ENCODE measurements at regions not wholly inside any gene's neighbourhood (a gene's known extent, or its start where the extent isn't known, plus 50 kb on each side); places are given as distances from the start of the nearest gene placed in this dataset.
"Not testable (repeated sequence)": the region's sequence is repeated elsewhere in the genome, so short reads cannot be mapped to it uniquely, and the experiment has no call there.

DNA sequence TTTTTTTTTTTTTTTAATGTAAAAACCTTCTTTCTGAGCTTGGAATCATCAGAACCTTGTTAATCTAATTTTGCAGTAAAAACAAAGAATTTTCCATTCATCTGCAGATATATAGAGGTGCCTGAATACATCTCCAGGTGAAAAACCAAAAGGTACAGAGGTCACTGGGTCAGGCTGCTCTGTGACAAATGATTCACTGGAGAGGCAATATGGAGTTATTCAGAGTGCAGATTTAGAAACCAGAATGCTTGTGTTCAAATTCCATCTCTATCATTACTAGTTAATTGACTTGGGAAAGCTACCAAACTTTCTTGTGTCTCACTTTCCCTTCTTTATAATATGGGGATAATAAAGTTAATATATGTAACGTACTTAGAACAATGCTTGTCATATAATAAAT is 51.5 kb upstream of the C1orf53 start:
- Mint-ChIP-seq H3K36me3 (ENCODE audit: low read depth) (no peaks in the 10 kb centered on the region), H3K4me3 (no peak overlapping the region), H3K9me3 (ENCODE audit: insufficient read depth) (no peaks in the 10 kb centered on the region), H3K27me3 (ENCODE audit: low read depth) (peaks cover 5% of the 10 kb centered on the region), H3K27ac (no peak overlapping the region), H3K4me1 (ENCODE audit: low read depth) (no peaks in the 10 kb centered on the region)
- no peak for ATAC-seq
- ChIA-PET CTCF (no interaction called here), POLR2A (no interaction called here)
- DNase-seq: no peak

DNA sequence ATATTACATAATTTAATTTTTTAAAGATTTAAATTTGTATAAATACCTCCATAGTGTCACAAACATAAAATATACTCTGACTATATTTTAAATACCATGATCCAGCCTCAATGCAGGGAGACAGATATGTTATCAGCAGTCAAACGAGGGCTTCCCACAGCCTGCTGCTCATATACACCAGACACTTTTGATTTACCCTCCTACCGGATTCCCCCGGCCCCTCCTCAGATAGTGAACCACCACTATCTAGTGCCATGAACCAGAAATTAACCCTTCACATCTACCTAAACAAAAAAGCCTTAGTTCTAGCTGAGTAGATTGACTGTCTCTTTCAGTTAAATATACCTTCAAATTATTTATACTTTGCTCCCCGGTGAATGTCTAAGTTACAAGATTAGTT is 52.4 kb upstream of the C1orf53 start:
- ChIA-PET CTCF (interaction anchor here (1.0 kb wide), 1 partner anchor 19 kb away, joined by 4 read pairs; no protein-coding TSS in a partner anchor), POLR2A (no interaction called here)
- no peak for ATAC-seq
- Mint-ChIP-seq H3K27ac (no peak overlapping the region), H3K4me1 (ENCODE audit: low read depth) (no peaks in the 10 kb centered on the region), H3K9me3 (ENCODE audit: insufficient read depth) (no peaks in the 10 kb centered on the region), H3K4me3 (no peak overlapping the region), H3K36me3 (ENCODE audit: low read depth) (no peaks in the 10 kb centered on the region), H3K27me3 (ENCODE audit: low read depth) (peaks cover 5% of the 10 kb centered on the region)
- no peak for DNase-seq

DNA sequence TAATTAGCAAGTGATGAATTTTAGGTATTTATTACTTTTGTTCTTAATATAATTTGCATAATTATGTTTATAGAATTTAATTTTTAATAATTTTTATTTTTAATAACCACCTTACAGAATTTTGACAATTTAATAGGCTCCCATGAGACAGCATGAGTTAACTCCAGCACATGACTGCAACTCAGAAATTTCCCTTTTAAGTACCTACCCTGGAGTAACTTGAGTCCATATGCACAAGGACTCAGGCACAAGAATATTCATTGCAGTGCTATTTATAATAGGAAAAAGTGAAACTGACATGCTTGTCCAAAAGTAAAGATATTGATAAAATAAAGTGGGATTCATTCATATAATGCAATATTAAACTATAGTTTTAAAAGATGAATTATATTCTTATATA is 54.1 kb upstream of the C1orf53 start:
- ATAC-seq: no peak
- ChIA-PET POLR2A (no interaction called here), CTCF (no interaction called here)
- H3K27me3 Mint-ChIP-seq (ENCODE audit: low read depth): peaks cover 5% of the 10 kb centered on the region
- no peaks in the 10 kb centered on the region for H3K4me1 Mint-ChIP-seq (ENCODE audit: low read depth)
- no peaks in the 10 kb centered on the region for H3K9me3 Mint-ChIP-seq (ENCODE audit: insufficient read depth)
- H3K36me3 Mint-ChIP-seq (ENCODE audit: low read depth): no peaks in the 10 kb centered on the region
- DNase-seq: no peak
- H3K4me3 Mint-ChIP-seq: no peak overlapping the region
- no peak overlapping the region for H3K27ac Mint-ChIP-seq

DNA sequence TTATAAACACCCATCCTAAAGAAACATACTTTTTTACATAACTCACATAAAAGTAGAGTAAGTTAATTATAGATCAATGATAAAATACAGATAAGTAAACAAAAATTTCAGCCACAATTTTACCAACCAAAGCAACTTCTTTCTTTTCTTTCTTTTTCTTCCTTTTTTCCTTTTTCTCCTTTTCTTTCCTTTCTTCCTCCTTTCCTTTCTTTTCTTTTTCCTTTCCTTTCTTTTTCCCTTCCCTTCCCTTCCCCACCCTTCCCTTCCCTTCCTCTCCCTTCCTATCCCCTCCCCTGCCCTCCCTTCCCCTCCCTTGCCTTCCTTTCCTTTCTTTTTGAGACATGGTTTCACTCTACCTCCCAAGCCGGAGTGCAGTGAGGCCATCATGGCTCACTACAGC is 56.5 kb upstream of the C1orf53 start:
- Mint-ChIP-seq H3K27me3 (ENCODE audit: low read depth) (peaks cover 5% of the 10 kb centered on the region), H3K4me1 (ENCODE audit: low read depth) (no peaks in the 10 kb centered on the region), H3K36me3 (ENCODE audit: low read depth) (no peaks in the 10 kb centered on the region), H3K4me3 (no peak overlapping the region), H3K27ac (no peak overlapping the region), H3K9me3 (ENCODE audit: insufficient read depth) (no peaks in the 10 kb centered on the region)
- ChIA-PET CTCF (interaction anchor here (1.4 kb wide), 1 partner anchor 23 kb away, joined by 8 read pairs; no protein-coding TSS in a partner anchor), POLR2A (no interaction called here)
- no peak for ATAC-seq
- no peak for DNase-seq

DNA sequence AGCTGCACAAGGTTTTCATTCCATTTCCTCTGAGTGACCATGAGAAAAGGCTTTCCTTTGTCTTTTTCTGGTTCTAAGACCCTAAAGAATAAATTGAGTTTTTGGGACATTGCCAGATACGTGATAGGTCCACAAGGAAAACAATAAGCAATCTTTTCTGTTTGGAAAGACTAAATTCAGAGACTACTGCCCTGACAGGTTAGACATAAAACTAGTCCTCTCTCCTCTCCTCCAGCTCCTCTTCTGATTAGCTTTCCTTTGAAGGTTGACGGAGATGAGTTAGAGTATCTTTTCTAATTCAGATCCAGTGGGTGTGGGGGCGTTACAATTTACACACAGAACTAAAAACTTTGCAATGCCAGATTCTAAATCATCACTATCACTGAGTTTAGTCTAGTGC is 57.8 kb upstream of the C1orf53 start:
- DNase-seq (no peak), ATAC-seq (no peak)
- Mint-ChIP-seq H3K4me1 (ENCODE audit: low read depth) (no peaks in the 10 kb centered on the region), H3K4me3 (no peak overlapping the region), H3K9me3 (ENCODE audit: insufficient read depth) (no peaks in the 10 kb centered on the region), H3K27ac (no peak overlapping the region), H3K36me3 (ENCODE audit: low read depth) (no peaks in the 10 kb centered on the region), H3K27me3 (ENCODE audit: low read depth) (peaks cover 5% of the 10 kb centered on the region)
- ChIA-PET CTCF (interaction anchor here (1.4 kb wide), 1 partner anchor 24 kb away, joined by 8 read pairs; no protein-coding TSS in a partner anchor), POLR2A (no interaction called here)

DNA sequence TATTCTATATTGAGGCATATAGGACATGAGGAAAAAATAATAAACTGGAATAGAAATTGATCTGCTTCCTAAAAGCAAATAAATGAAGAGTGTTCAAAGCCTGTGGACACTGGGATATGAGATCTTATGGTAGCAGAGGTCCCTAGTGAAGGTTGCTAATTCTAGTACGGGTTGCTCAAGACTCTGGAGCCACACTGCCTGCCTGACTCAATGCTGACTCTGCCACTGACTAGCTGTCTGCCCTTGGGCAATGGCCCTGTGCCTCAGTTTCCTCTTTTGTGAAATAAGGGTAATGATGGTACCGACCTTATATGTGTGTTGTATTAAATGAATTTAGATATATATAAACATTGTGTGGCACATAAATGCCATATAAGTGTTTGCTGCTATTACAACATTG is 59.0 kb upstream of the C1orf53 start:
- ATAC-seq: no peak
- H3K27me3 Mint-ChIP-seq (ENCODE audit: low read depth): peaks cover 5% of the 10 kb centered on the region
- no peak overlapping the region for H3K4me3 Mint-ChIP-seq
- ChIA-PET CTCF (interaction anchor here (0.8 kb wide), 1 partner anchor 26 kb away, joined by 3 read pairs; no protein-coding TSS in a partner anchor), POLR2A (no interaction called here)
- no peaks in the 10 kb centered on the region for H3K36me3 Mint-ChIP-seq (ENCODE audit: low read depth)
- H3K4me1 Mint-ChIP-seq (ENCODE audit: low read depth): no peaks in the 10 kb centered on the region
- H3K27ac Mint-ChIP-seq: no peak overlapping the region
- no peaks in the 10 kb centered on the region for H3K9me3 Mint-ChIP-seq (ENCODE audit: insufficient read depth)
- no peak for DNase-seq

DNA sequence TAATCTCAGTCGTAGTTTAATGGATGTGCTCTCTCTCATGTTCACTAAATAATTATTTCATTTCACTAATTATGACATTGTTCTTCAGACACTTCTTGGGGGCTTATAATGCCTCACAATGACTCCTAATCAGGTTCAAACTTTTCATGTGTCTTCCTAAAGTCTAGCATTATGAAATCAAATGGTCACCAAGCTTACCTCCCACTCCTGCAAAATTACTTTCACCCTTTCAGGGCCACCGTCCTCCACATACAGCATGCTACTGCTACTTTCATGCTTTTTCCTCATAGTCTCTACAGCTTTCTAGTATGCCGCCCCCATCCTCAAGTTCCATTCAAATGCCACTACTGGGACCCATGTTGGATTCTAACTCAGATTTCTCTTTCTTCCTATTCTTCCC is 59.8 kb upstream of the C1orf53 start:
- DNase-seq (no peak), ATAC-seq (no peak)
- no peaks in the 10 kb centered on the region for H3K4me1 Mint-ChIP-seq (ENCODE audit: low read depth)
- no peaks in the 10 kb centered on the region for H3K9me3 Mint-ChIP-seq (ENCODE audit: insufficient read depth)
- CTCF ChIA-PET: interaction anchor here (0.8 kb wide), 1 partner anchor 27 kb away, joined by 3 read pairs; no protein-coding TSS in a partner anchor
- H3K27me3 Mint-ChIP-seq (ENCODE audit: low read depth): peaks cover 5% of the 10 kb centered on the region
- no peaks in the 10 kb centered on the region for H3K36me3 Mint-ChIP-seq (ENCODE audit: low read depth)
- no peak overlapping the region for H3K27ac Mint-ChIP-seq
- POLR2A ChIA-PET: no interaction called here
- H3K4me3 Mint-ChIP-seq: no peak overlapping the region

DNA sequence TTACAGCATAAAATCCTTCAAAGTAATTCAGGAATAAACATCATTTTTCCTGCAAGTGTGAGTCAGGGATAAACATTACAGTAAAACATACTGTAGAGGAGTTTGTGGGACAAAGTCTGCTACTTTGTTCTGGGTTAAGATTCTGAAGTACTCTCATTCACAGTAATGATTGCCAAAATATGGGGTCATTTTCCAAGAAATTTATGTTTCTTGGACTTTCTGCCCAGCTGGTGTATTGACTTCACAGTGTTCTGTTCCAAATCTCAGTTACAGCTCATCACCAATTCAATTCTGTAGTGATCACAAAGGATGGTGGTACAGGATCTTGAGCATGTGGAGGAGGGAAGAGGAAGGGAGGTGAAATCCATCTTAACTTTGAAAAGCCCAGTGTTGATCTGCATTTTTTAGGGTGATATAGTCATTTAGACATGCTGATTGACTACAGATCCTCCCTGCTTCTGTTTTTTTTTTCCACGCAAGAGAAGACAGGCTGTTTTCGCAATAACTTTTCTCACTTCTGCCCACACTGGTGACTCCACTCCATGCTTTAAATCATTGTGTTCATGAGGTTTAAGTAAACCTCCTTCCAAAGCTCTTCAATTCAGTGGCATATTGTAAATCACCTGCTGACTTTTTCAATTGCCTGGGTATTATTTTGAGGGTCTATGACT is 60.4 kb upstream of the C1orf53 start:
- Mint-ChIP-seq H3K9me3 (ENCODE audit: insufficient read depth) (no peaks in the 10 kb centered on the region), H3K27me3 (ENCODE audit: low read depth) (peaks cover 5% of the 10 kb centered on the region), H3K4me1 (ENCODE audit: low read depth) (no peaks in the 10 kb centered on the region), H3K36me3 (ENCODE audit: low read depth) (no peaks in the 10 kb centered on the region), H3K27ac (no peak overlapping the region), H3K4me3 (no peak overlapping the region)
- ChIA-PET CTCF (no interaction called here), POLR2A (no interaction called here)
- ATAC-seq (no peak), DNase-seq (no peak)

DNA sequence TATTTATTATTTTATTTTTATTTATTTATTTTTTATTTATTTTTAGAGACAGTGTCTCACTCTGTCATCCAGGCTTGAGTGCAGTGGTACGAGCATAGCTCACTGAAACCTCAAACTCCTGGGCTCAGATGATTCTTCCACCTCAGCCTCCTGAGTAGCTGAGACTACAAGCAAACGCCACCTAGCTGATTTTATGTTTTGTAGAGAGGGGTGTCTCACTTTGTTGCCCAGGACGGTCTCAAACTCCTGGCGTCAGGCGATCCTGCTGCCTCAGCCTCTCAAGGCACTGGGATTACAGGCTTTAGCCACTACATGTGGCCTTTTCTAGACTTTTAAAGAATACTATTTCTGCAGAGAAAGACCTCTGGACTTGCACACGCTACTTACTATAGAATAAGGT is 61.3 kb upstream of the C1orf53 start:
- Mint-ChIP-seq H3K27me3 (ENCODE audit: low read depth) (peaks cover 5% of the 10 kb centered on the region), H3K4me1 (ENCODE audit: low read depth) (no peaks in the 10 kb centered on the region), H3K4me3 (no peak overlapping the region), H3K27ac (no peak overlapping the region), H3K36me3 (ENCODE audit: low read depth) (no peaks in the 10 kb centered on the region), H3K9me3 (ENCODE audit: insufficient read depth) (no peaks in the 10 kb centered on the region)
- ATAC-seq (no peak), DNase-seq (no peak)
- CTCF ChIA-PET: interaction anchor here (0.6 kb wide), 1 partner anchor 27 kb away, joined by 3 read pairs; no protein-coding TSS in a partner anchor
- POLR2A ChIA-PET: no interaction called here

DNA sequence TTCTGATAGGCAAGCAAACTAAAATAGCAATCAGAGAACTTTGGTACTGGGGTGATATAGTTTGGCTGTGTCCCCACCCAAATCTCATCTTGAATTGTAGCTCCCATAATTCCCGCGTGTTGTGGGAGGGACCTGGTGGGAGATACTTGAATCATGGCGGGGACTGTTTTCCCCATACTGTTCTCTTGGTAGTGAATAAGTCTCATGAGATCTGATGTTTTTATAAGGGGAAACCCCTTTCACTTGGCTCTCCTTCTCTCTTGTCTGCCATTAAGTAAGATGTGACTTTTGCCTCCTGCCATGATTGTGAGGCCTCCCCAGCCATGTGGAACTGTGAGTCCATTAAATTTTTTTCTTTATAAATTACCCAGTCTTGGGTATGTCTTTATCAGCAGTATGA is 62.6 kb upstream of the C1orf53 start:
- CTCF ChIA-PET; ATAC-seq; POLR2A ChIA-PET; H3K4me3 Mint-ChIP-seq; H3K27ac Mint-ChIP-seq; H3K4me1 Mint-ChIP-seq (ENCODE audit: low read depth); H3K9me3 Mint-ChIP-seq (ENCODE audit: insufficient read depth); DNase-seq; H3K27me3 Mint-ChIP-seq (ENCODE audit: low read depth); H3K36me3 Mint-ChIP-seq (ENCODE audit: low read depth): not testable (repeated sequence)

DNA sequence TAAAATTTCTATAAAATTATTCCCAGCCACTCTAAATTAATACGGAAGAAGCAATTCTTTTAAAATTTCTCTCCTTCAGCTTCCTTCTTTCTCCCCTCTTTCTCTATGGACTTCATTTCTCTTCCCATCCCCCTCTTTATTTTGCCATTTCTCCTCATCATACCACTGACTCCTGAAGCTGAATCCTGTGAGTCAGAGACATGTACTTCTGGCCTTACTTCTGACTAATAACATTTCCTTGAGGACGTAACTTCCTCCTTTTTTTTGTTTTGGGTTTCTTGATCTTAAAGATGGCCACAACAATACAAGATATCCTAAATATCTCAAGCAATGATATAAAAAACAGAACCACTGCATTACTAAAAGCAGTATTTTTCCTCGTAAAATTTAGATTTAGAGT is 63.6 kb upstream of the DENND1B start:
- CTCF ChIA-PET: interaction anchor here (0.6 kb wide), 1 partner anchor 30 kb away, joined by 3 read pairs; no protein-coding TSS in a partner anchor
- DNase-seq (no peak), ATAC-seq (no peak)
- Mint-ChIP-seq H3K4me3 (no peak overlapping the region), H3K36me3 (ENCODE audit: low read depth) (no peaks in the 10 kb centered on the region), H3K27me3 (ENCODE audit: low read depth) (peaks cover 5% of the 10 kb centered on the region), H3K4me1 (ENCODE audit: low read depth) (no peaks in the 10 kb centered on the region), H3K9me3 (ENCODE audit: insufficient read depth) (no peaks in the 10 kb centered on the region), H3K27ac (no peak overlapping the region)
- POLR2A ChIA-PET: no interaction called here

DNA sequence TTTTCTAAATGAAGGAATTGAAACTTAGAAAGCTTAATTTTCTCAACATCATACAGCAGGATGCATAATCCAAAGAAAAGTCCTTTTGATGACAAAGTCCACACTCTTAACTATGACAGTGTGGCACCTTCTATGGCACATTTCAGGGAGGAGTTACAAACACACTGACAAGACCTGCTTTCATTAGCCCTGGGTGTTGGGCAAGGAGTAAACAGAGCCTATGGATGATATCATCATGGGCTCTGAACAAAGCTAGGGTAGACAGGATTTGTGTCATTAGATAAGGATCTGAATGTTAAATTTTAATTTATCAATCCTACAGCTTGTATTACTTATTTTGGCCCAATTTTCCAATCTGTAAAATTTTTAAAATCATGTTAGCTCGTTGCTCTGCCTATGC is 62.6 kb upstream of the DENND1B start:
- DNase-seq (no peak), ATAC-seq (no peak)
- ChIA-PET CTCF (no interaction called here), POLR2A (no interaction called here)
- Mint-ChIP-seq H3K4me1 (ENCODE audit: low read depth) (no peaks in the 10 kb centered on the region), H3K27ac (no peak overlapping the region), H3K27me3 (ENCODE audit: low read depth) (peaks cover 5% of the 10 kb centered on the region), H3K36me3 (ENCODE audit: low read depth) (no peaks in the 10 kb centered on the region), H3K4me3 (no peak overlapping the region), H3K9me3 (ENCODE audit: insufficient read depth) (no peaks in the 10 kb centered on the region)

DNA sequence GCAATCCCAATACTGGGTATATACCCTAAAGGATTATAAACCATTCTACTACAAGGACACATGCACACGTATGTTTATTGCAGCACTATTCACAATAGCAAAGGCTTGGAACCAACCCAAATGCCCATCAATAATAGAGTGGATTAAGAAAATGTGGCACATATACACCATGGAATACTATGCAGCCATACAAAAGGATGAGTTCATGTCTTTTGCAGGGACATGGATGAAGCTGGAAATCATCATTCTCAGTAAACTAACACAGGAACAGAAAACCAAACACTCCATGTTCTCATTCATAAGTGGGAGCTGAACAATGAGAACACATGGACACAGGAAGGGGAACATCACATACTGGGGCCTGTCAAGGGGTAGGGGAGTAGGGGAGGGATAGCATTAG is 61.1 kb upstream of the DENND1B start:
- H3K36me3 Mint-ChIP-seq (ENCODE audit: low read depth); H3K27ac Mint-ChIP-seq; POLR2A ChIA-PET; CTCF ChIA-PET; H3K9me3 Mint-ChIP-seq (ENCODE audit: insufficient read depth); H3K4me1 Mint-ChIP-seq (ENCODE audit: low read depth); H3K4me3 Mint-ChIP-seq; H3K27me3 Mint-ChIP-seq (ENCODE audit: low read depth); DNase-seq; ATAC-seq: not testable (repeated sequence)

Data from activated CD8-positive, alpha-beta T cell treated with anti-CD3 and anti-CD28 coated beads, Interleukin-2, amount 10 ng/mL, durations not matched to agents 7 days and 5 days (primary cell).